Right lobe of liver (tissue), 6 donors: ENCODE measurements at regions not wholly inside any gene's neighbourhood (a gene's known extent, or its start where the extent isn't known, plus 50 kb on each side); places are given as distances from the start of the nearest gene placed in this dataset.

ENCODE experiments used
- ATAC-seq, 4 donors: fragments of 200-7000 bp; cut with Tn5 transposase; one replicate each; pipeline ENCODE4 v1.9.1; 2020; ENCODE audit warnings: mild to moderate bottlenecking in 4 of 4, moderate library complexity in 4 of 4
- DNase-seq, 3 donors: peaks; one replicate each; pipeline ENCODE4 v3.0.0-alpha.2; 2020
- H3K27ac ChIP-seq, 3 donors: fragments of 200-600 bp; one replicate each; pipeline ENCODE4 v1.8.0; 2022
- H3K27me3 ChIP-seq, 2 donors: fragments of 200-600 bp; one replicate each; pipeline ENCODE4 v1.8.0; 2022
- H3K36me3 ChIP-seq, 4 donors: fragments of 200-600 bp; sonication (generic) in 1 of 4; one replicate each; pipeline versions ENCODE4 v1.5.1 to v1.8.0; 2017 to 2022; ENCODE audit warnings: control low read depth in 1 of 4
- H3K4me1 ChIP-seq, 4 donors: fragments of 200-600 bp; sonication (generic) in 1 of 4; one replicate each; pipeline versions ENCODE4 v1.5.1 to v1.8.0; 2017 to 2022; ENCODE audit warnings: control low read depth in 1 of 4
- H3K4me3 ChIP-seq, 3 donors: fragments of 200-600 bp; one replicate each; pipeline ENCODE4 v1.8.0; 2022
- H3K9me3 ChIP-seq, 4 donors: fragments of 200-600 bp; sonication (generic) in 1 of 4; one replicate each; pipeline versions ENCODE4 v1.5.1 to v1.8.0; 2017 to 2022; ENCODE audit warnings: control low read depth in 1 of 4
- CTCF ChIP-seq, 4 donors: fragments of 200-600 bp in 3 of 4; fragments of 450-650 bp in 1 of 4; IDR thresholded peaks; one replicate each; pipeline versions ENCODE4 v1.5.1 to v1.8.0; 2016 to 2022; ENCODE audit warnings: antibody characterized with exemption in 4 of 4, mild to moderate bottlenecking in 2 of 4
- POLR2A ChIP-seq: fragments of 450-650 bp; IDR thresholded peaks from one replicate; pipeline ENCODE4 v1.6.1; 2017; ENCODE audit warnings: antibody characterized with exemption, mild to moderate bottlenecking
- WGBS: methylation state at CpG from one replicate; pipeline ENCODE4 v1.1.6; 2018; ENCODE audit warnings: low coverage, low lambda C conversion rate; ENCODE audit not compliant: insufficient coverage; ENCODE audit errors: missing lambda C conversion rate; 5-methylcytosine and 5-hydroxymethylcytosine counted together
- intact Hi-C, 2 donors: fragments of 100-400 bp; cut with DNase I; formaldehyde crosslinking; loops; one replicate each; pipeline versions ENCODE4 v1.11.2 to v1.14.1; 2022
- donor health status: DM: no; HTN: yes; CAD: no.
- donor health status: DM: no; HTN: no; CAD: no.
- donor health status: DM: no; HTN: no; CAD: no.
- donor health status: DM: no; HTN: yes; CAD: no.
- donor health status: DM: no; HTN: yes; CAD: no.

- no peaks in the 10 kb centered on the region for H3K36me3 ChIP-seq
- intact Hi-C loops, result no loop called here
- TF ChIP-seq CTCF (IDR thresholded peaks at IDR 0.05) (no peak), POLR2A (no peak)
- ATAC-seq, result no peak
- DNase-seq, result no peak
- 74% methylated on average over 10 of the region's 10 CpGs for WGBS
- H3K9me3 ChIP-seq, result no peaks in the 10 kb centered on the region
- no peaks in the 10 kb centered on the region for H3K27me3 ChIP-seq
- no peak overlapping the region for H3K4me3 ChIP-seq
- H3K27ac ChIP-seq, result no peak overlapping the region
- no peaks in the 10 kb centered on the region for H3K4me1 ChIP-seq
These were observed 144.1 kb downstream of the SUDS3 start for GRCh38 chr12:118520214-118521035.

DNA sequence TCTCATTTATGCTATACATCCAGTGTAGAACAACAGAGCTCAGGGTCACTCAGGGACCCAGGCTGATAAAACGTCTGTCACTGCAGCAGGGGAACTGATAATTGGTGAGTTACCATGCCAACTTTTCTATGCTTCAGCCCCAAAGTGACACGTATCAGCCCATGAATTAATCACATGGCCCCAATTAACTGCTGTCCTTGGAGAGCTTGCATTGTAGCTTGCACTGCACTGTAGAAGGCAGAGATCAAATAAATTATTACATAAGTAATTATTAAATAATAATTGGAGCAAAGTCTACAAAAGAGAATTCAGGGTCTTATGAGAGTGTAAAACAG, 144.6 kb downstream of the SUDS3 start:
- Histone ChIP-seq H3K9me3 (no peaks in the 10 kb centered on the region), H3K4me1 (no peaks in the 10 kb centered on the region), H3K4me3 (no peak overlapping the region), H3K27ac (no peak overlapping the region), H3K36me3 (no peaks in the 10 kb centered on the region), H3K27me3 (no peaks in the 10 kb centered on the region)
- no peak for ATAC-seq
- TF ChIP-seq POLR2A (no peak), CTCF (IDR thresholded peaks at IDR 0.05) (no peak)
- DNase-seq, result no peak
- intact Hi-C loops, result no loop called here
- 36% methylated on average over 2 of the region's 2 CpGs for WGBS

DNA sequence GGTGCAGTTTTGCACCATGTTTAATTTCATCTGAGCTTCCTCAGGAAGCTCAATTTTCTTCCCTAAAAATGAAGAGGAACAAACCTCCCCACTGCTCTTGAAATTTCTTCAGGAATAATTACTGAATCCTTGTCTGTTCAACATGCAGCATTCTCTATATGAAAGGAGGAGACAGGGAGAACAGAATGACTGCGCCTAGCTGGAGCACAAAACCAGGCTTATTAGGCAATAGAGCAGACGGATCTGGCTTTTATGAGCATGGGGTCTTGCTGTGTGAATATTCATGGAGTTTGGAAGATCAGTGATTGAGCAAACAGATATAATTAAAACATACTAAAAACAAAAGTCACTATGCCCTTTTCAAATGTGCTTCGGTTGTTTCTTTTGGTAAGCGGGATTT, 148.1 kb downstream of the SUDS3 start:
- Histone ChIP-seq H3K4me1 (no peaks in the 10 kb centered on the region), H3K4me3 (no peak overlapping the region), H3K36me3 (no peaks in the 10 kb centered on the region), H3K9me3 (no peaks in the 10 kb centered on the region), H3K27me3 (no peaks in the 10 kb centered on the region), H3K27ac (no peak overlapping the region)
- TF ChIP-seq CTCF (IDR thresholded peaks at IDR 0.05) (no peak), POLR2A (no peak)
- no peak for ATAC-seq
- 75% methylated on average over 4 of the region's 4 CpGs for WGBS
- DNase-seq, result no peak
- intact Hi-C loops, result no loop called here

- Histone ChIP-seq H3K9me3 (no peaks in the 10 kb centered on the region), H3K36me3 (no peaks in the 10 kb centered on the region), H3K4me1 (no peaks in the 10 kb centered on the region), H3K4me3 (no peak overlapping the region), H3K27ac (no peak overlapping the region), H3K27me3 (no peaks in the 10 kb centered on the region)
- 50% methylated on average over 2 of the region's 2 CpGs for WGBS
- DNase-seq (no peak), ATAC-seq (no peak)
- intact Hi-C loops, result no loop called here
- TF ChIP-seq CTCF (IDR thresholded peaks at IDR 0.05) (no peak), POLR2A (no peak)
These were observed 148.9 kb downstream of the SUDS3 start for GRCh38 chr12:118525216-118525615.
